Kidney (tissue), 13 donors: ENCODE measurements at regions not wholly inside any gene's neighbourhood (a gene's known extent, or its start where the extent isn't known, plus 50 kb on each side); places are given as distances from the start of the nearest gene placed in this dataset.

Experiments used
- DNase-seq, 5 donors: peaks; one replicate each; pipeline ENCODE4 v3.0.0-alpha.2; 2013 to 2020
- FAIRE-seq: peaks from 2 replicates; lab custom pipeline; 2012; peaks lifted over from hg19 to GRCh38; lab: Jason Lieb, UNC
- H3K27ac ChIP-seq, 2 donors: one replicate each; pipeline ENCODE4 v1.7.0; 2013; ENCODE audit warnings: low read depth in 2 of 2, low read length in 2 of 2, inconsistent platforms in 1 of 2
- H3K27me3 ChIP-seq: one replicate; pipeline ENCODE4 v1.7.1; 2013; ENCODE audit warnings: low read length, inconsistent platforms; ENCODE audit not compliant: control insufficient read depth, insufficient read depth
- H3K36me3 ChIP-seq, 3 donors: one replicate each; pipeline versions ENCODE4 v1.7.0 to v1.7.1; 2013; ENCODE audit warnings: low read length in 3 of 3, control low read depth in 1 of 3, inconsistent platforms in 1 of 3; ENCODE audit not compliant: insufficient read depth in 3 of 3, control insufficient read depth in 2 of 3
- H3K4me1 ChIP-seq, 3 donors: one replicate each; pipeline versions ENCODE4 v1.7.0 to v1.7.1; 2013; ENCODE audit warnings: low read length in 3 of 3, inconsistent platforms in 1 of 3, low read depth in 1 of 3; ENCODE audit not compliant: control insufficient read depth in 2 of 3, insufficient read depth in 2 of 3
- H3K4me3 ChIP-seq, 3 donors: one replicate each; pipeline versions ENCODE4 v1.7.0 to v1.8.1; 2013; ENCODE audit warnings: low read length in 3 of 3, control low read depth in 1 of 3, inconsistent platforms in 1 of 3
- H3K9ac ChIP-seq, 3 donors: one replicate each; pipeline versions ENCODE4 v1.7.0 to v1.7.1; 2013; ENCODE audit warnings: low read length in 3 of 3, control low read depth in 1 of 3, inconsistent platforms in 1 of 3
- H3K9me3 ChIP-seq, 3 donors: one replicate each; pipeline versions ENCODE4 v1.7.0 to v1.7.1; 2013; ENCODE audit warnings: low read length in 3 of 3, control low read depth in 1 of 3, inconsistent platforms in 1 of 3; ENCODE audit not compliant: control insufficient read depth in 2 of 3, insufficient read depth in 1 of 3
- intact Hi-C: fragments of 100-400 bp; cut with DNase I; formaldehyde crosslinking; loops from one replicate; pipeline ENCODE4 v1.11.1; 2022
- TF ChIP-seq, protein P1 (sequence below): IDR thresholded peaks from 3 replicates; pipeline ENCODE4 v1.5.1; 2012; ENCODE audit warnings: mild to moderate bottlenecking, moderate library complexity, borderline replicate concordance; ENCODE audit not compliant: insufficient read depth; ENCODE audit errors: extremely low read depth
- donor health status: control.
- donor health status: control.
- donor health status: control.
- donor health status: control.
- donor health status: control.
- donor health status: DM: yes; HTN: yes; CAD: no.
- donor health status: Normal renal cell carcinoma (clear cell type).

DNA sequence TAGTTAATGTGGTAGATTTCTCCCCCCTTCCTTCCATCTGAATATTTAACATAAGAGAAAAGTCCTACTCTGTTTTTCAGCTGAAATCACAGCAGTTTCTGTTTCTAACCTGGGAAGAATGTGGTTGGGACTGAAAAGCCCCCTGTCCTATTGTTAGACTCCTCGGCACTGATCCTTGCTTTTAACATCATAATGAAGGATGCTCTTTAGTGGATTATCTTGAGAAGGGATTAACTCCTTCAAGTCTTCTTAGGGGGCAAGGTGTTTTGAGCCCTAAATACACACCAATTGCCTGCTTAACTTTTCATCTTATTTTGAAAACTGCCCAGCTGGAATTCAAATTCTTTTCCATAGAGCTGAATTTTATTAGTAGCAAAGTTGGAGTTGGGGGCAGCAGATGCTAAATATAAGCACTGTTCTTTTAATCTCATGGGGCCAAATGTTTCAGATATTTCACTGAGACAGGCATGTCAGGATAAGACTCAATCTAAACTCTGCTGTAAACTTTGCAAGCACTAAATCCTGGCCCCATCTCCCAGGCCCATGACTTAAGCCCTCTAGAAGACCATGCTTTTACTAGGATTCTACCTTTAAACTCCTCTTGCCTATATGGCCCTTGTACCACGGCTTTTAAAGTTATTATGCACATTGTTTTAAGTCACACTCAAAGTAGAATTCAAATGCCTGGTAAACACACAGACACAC lies 243.2 kb upstream of the NR2F2 start:
- Histone ChIP-seq H3K27me3 (no peaks in the 10 kb centered on the region), H3K9ac (peak overlapping the region in 1 of 3 donors; percentile 30), H3K9me3 (no peaks in the 10 kb centered on the region), H3K4me3 (no peak overlapping the region), H3K27ac (no peak overlapping the region), H3K4me1 (peaks cover 0 to 3% (median 0%) of the 10 kb centered on the region in 3 donors), H3K36me3 (no peaks in the 10 kb centered on the region)
- intact Hi-C loops = no loop called here
- no peak for FAIRE-seq
- peak in 2 of 5 donors; percentile 36 to 58 for DNase-seq
- TF ChIP-seq, protein P1, sequence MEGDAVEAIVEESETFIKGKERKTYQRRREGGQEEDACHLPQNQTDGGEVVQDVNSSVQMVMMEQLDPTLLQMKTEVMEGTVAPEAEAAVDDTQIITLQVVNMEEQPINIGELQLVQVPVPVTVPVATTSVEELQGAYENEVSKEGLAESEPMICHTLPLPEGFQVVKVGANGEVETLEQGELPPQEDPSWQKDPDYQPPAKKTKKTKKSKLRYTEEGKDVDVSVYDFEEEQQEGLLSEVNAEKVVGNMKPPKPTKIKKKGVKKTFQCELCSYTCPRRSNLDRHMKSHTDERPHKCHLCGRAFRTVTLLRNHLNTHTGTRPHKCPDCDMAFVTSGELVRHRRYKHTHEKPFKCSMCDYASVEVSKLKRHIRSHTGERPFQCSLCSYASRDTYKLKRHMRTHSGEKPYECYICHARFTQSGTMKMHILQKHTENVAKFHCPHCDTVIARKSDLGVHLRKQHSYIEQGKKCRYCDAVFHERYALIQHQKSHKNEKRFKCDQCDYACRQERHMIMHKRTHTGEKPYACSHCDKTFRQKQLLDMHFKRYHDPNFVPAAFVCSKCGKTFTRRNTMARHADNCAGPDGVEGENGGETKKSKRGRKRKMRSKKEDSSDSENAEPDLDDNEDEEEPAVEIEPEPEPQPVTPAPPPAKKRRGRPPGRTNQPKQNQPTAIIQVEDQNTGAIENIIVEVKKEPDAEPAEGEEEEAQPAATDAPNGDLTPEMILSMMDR = no peak

GRCh38 chr15:96088650-96089049 lies 241.8 kb upstream of the NR2F2 start:
- Histone ChIP-seq H3K9ac (peak overlapping the region in 1 of 3 donors; percentile 12), H3K4me3 (no peak overlapping the region), H3K9me3 (no peaks in the 10 kb centered on the region), H3K27me3 (no peaks in the 10 kb centered on the region), H3K4me1 (peaks cover 0 to 3% (median 0%) of the 10 kb centered on the region in 3 donors), H3K27ac (no peak overlapping the region), H3K36me3 (no peaks in the 10 kb centered on the region)
- FAIRE-seq (no peak), DNase-seq (peak in 2 of 5 donors; percentile 53 to 73)
- intact Hi-C loops = no loop called here
- TF ChIP-seq, protein P1 = no peak

DNA sequence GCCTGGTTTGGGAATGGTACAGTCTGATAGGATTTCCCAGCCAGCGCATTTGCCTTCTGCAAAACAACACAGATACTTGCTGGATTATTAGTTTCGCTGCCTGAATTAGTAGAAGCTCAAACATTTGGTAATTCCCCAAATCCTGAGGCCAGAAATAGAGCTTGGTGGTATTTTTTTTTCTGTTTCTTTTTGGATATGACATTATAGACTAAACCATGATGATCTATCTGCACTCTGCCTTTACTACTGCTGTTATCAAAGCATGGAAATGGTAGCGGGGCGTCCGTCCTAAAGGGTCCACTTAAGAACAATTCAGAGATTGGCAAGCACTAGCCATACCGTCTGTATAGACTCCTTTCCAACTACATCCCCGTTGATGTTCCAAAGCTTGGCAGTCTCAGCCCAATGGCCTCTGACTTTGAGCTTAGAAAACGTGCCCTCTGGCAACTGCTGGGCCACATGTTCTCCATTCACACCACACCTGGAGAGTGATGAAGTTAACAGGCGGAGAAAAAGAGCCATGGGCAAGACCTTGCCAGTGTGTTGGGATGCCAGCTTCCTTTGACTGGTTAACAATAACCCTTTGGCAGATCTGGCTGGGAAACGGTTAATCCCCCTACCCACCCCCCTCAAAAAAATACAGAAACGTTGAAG lies 241.0 kb upstream of the NR2F2 start:
- intact Hi-C loops = no loop called here
- no peak overlapping the region for H3K27ac ChIP-seq
- H3K9ac ChIP-seq = no peak overlapping the region
- H3K4me1 ChIP-seq = peaks cover 0 to 3% (median 0%) of the 10 kb centered on the region in 3 donors
- TF ChIP-seq, protein P1 = no peak
- no peaks in the 10 kb centered on the region for H3K36me3 ChIP-seq
- H3K4me3 ChIP-seq = no peak overlapping the region
- no peaks in the 10 kb centered on the region for H3K27me3 ChIP-seq
- DNase-seq (no peak), FAIRE-seq (no peak)
- no peaks in the 10 kb centered on the region for H3K9me3 ChIP-seq
